Activated CD8-positive, alpha-beta T cell treated with anti-CD3 and anti-CD28 coated beads for 36 hours (primary cell): ENCODE measurements at regions not wholly inside any gene's neighbourhood (a gene's known extent, or its start where the extent isn't known, plus 50 kb on each side); places are given as distances from the start of the nearest gene placed in this dataset.

ENCODE experiments used
- ATAC-seq: fragments of 200-7000 bp; cut with Tn5 transposase; one replicate; pipeline ENCODE4 v1.10.0; 2021; ENCODE audit warnings: mild to moderate bottlenecking, moderate library complexity
- CTCF ChIA-PET: fragments of 350-600 bp; sonication (Branson Sonifier 250); formaldehyde crosslinking; loops from one replicate; lab custom pipeline; 2021; ENCODE audit warnings: antibody characterized with exemption; lab: Charles Lee
- POLR2A ChIA-PET: fragments of 350-600 bp; sonication (Branson Sonifier 250); formaldehyde crosslinking; loops from one replicate; lab custom pipeline; 2021; ENCODE audit warnings: antibody characterized with exemption; lab: Charles Lee
- DNase-seq: peaks from one replicate; pipeline ENCODE4 v3.0.0-alpha.2; 2020
- H3K27ac Mint-ChIP-seq: one replicate; pipeline ENCODE4 v1.8.0; 2021; ENCODE audit warnings: mild to moderate bottlenecking, mixed read lengths
- H3K27me3 Mint-ChIP-seq: one replicate; pipeline ENCODE4 v1.8.0; 2021; ENCODE audit warnings: mixed read lengths
- H3K36me3 Mint-ChIP-seq: one replicate; pipeline ENCODE4 v1.8.0; 2021; ENCODE audit warnings: low read depth, mixed read lengths
- H3K4me1 Mint-ChIP-seq: one replicate; pipeline ENCODE4 v1.8.0; 2021; ENCODE audit warnings: low read depth, mixed read lengths
- H3K4me3 Mint-ChIP-seq: one replicate; pipeline ENCODE4 v1.8.0; 2021; ENCODE audit warnings: mild to moderate bottlenecking, moderate library complexity, mixed read lengths
- H3K9me3 Mint-ChIP-seq: one replicate; pipeline ENCODE4 v1.8.0; 2021; ENCODE audit warnings: mixed read lengths
- CTCF ChIP-seq: fragments of 200-600 bp; IDR thresholded peaks from one replicate; pipeline ENCODE4 v1.8.0; 2022; ENCODE audit warnings: antibody characterized with exemption, mild to moderate bottlenecking
- intact Hi-C: fragments of 100-400 bp; cut with micrococcal nuclease; formaldehyde crosslinking; loops from one replicate; pipeline ENCODE4 v1.10.0; 2022

- CTCF ChIA-PET, result no interaction called here
- ATAC-seq (no peak), DNase-seq (no peak)
- no peak overlapping the region for H3K4me3 Mint-ChIP-seq
- no peaks in the 10 kb centered on the region for H3K36me3 Mint-ChIP-seq
- TF ChIP-seq CTCF, result no peak
- POLR2A ChIA-PET, result no interaction called here
- H3K9me3 Mint-ChIP-seq, result peaks cover 2% of the 10 kb centered on the region
- H3K4me1 Mint-ChIP-seq, result no peaks in the 10 kb centered on the region
- H3K27me3 Mint-ChIP-seq, result no peaks in the 10 kb centered on the region
- intact Hi-C loops, result no loop called here
- H3K27ac Mint-ChIP-seq, result no peak overlapping the region
Observed at GRCh38 chr10:108014145-108014901, 849.8 kb upstream of the SORCS1 start.

- intact Hi-C loops, result no loop called here
- CTCF ChIA-PET, result no interaction called here
- POLR2A ChIA-PET, result no interaction called here
- H3K4me1 Mint-ChIP-seq, result no peaks in the 10 kb centered on the region
- no peak overlapping the region for H3K4me3 Mint-ChIP-seq
- no peak for ATAC-seq
- DNase-seq, result no peak
- no peaks in the 10 kb centered on the region for H3K27me3 Mint-ChIP-seq
- no peak overlapping the region for H3K27ac Mint-ChIP-seq
- peaks cover 1% of the 10 kb centered on the region for H3K9me3 Mint-ChIP-seq
- no peaks in the 10 kb centered on the region for H3K36me3 Mint-ChIP-seq
- TF ChIP-seq CTCF, result no peak
Observed at GRCh38 chr10:108005627-108006026, 841.1 kb upstream of the SORCS1 start.

GRCh38 chr10:108003576-108003975 is 839.1 kb upstream of the SORCS1 start:
- intact Hi-C loops, result no loop called here
- H3K36me3 Mint-ChIP-seq, result no peaks in the 10 kb centered on the region
- no peak for TF ChIP-seq CTCF
- CTCF ChIA-PET, result no interaction called here
- POLR2A ChIA-PET, result no interaction called here
- ATAC-seq (no peak), DNase-seq (no peak)
- H3K4me3 Mint-ChIP-seq, result no peak overlapping the region
- no peaks in the 10 kb centered on the region for H3K27me3 Mint-ChIP-seq
- H3K9me3 Mint-ChIP-seq, result peaks cover 3% of the 10 kb centered on the region
- H3K4me1 Mint-ChIP-seq, result no peaks in the 10 kb centered on the region
- H3K27ac Mint-ChIP-seq, result no peak overlapping the region

GRCh38 chr10:108003061-108003460 is 838.6 kb upstream of the SORCS1 start:
- H3K27ac Mint-ChIP-seq, result no peak overlapping the region
- ATAC-seq, result no peak
- DNase-seq, result no peak
- ChIA-PET CTCF (no interaction called here), POLR2A (no interaction called here)
- H3K27me3 Mint-ChIP-seq, result no peaks in the 10 kb centered on the region
- intact Hi-C loops, result no loop called here
- peaks cover 3% of the 10 kb centered on the region for H3K9me3 Mint-ChIP-seq
- H3K36me3 Mint-ChIP-seq, result no peaks in the 10 kb centered on the region
- no peak overlapping the region for H3K4me3 Mint-ChIP-seq
- no peak for TF ChIP-seq CTCF
- no peaks in the 10 kb centered on the region for H3K4me1 Mint-ChIP-seq

- Mint-ChIP-seq H3K36me3 (no peaks in the 10 kb centered on the region), H3K27me3 (no peaks in the 10 kb centered on the region), H3K9me3 (peaks cover 4% of the 10 kb centered on the region), H3K27ac (no peak overlapping the region), H3K4me3 (no peak overlapping the region), H3K4me1 (no peaks in the 10 kb centered on the region)
- ChIA-PET CTCF (no interaction called here), POLR2A (no interaction called here)
- intact Hi-C loops, result no loop called here
- TF ChIP-seq CTCF, result no peak
- DNase-seq, result no peak
- no peak for ATAC-seq
Observed at GRCh38 chr10:108000365-108000764, 835.9 kb upstream of the SORCS1 start.
